H9 (cell line): ENCODE measurements at regions not wholly inside any gene's neighbourhood (a gene's known extent, or its start where the extent isn't known, plus 50 kb on each side); places are given as distances from the start of the nearest gene placed in this dataset.

ENCODE experiments used
- DNase-seq: peaks from one replicate; pipeline ENCODE4 v3.0.0-alpha.2; 2017
- H2AFZ ChIP-seq: one replicate; pipeline ENCODE4 v1.6.1; 2013; ENCODE audit warnings: mild to moderate bottlenecking, low read length, control low read depth, moderate library complexity
- H2AK5ac ChIP-seq: 2 replicates; pipeline ENCODE4 v1.6.1; 2013; ENCODE audit warnings: low read length, control low read depth, mixed read lengths; ENCODE audit not compliant: insufficient read length
- H2BK120ac ChIP-seq: one replicate; pipeline ENCODE4 v1.6.1; 2013; ENCODE audit warnings: low read depth, mild to moderate bottlenecking, low read length, control low read depth, inconsistent platforms; ENCODE audit not compliant: poor library complexity, severe bottlenecking
- H2BK12ac ChIP-seq: 2 replicates; pipeline ENCODE4 v1.6.1; 2013; ENCODE audit warnings: low read length, control low read depth, mixed read lengths, low read depth; ENCODE audit not compliant: insufficient read length
- H2BK15ac ChIP-seq: 2 replicates; pipeline ENCODE4 v1.6.1; 2013; ENCODE audit warnings: low read depth, low read length, control low read depth
- H2BK20ac ChIP-seq: one replicate; pipeline ENCODE4 v1.6.1; 2013; ENCODE audit warnings: low read depth, mild to moderate bottlenecking, low read length, control low read depth, inconsistent platforms; ENCODE audit not compliant: poor library complexity, severe bottlenecking
- H2BK5ac ChIP-seq: 2 replicates; pipeline ENCODE4 v1.6.1; 2013; ENCODE audit warnings: low read length, control low read depth, mixed read lengths; ENCODE audit not compliant: insufficient read length
- H3K14ac ChIP-seq: 2 replicates; pipeline ENCODE4 v1.6.1; 2013; ENCODE audit warnings: low read length, control low read depth; ENCODE audit not compliant: insufficient read depth
- H3K18ac ChIP-seq: 2 replicates; pipeline ENCODE4 v1.6.1; 2013; ENCODE audit warnings: low read depth, mild to moderate bottlenecking, mixed read lengths, low read length, control low read depth; ENCODE audit not compliant: insufficient read length
- H3K23ac ChIP-seq: 2 replicates; pipeline ENCODE4 v1.6.1; 2013; ENCODE audit warnings: low read length, control low read depth, mixed read lengths, low read depth; ENCODE audit not compliant: insufficient read length
- H3K23me2 ChIP-seq: 2 replicates; pipeline ENCODE4 v1.6.1; 2013; ENCODE audit warnings: low read depth, mild to moderate bottlenecking, mixed read lengths, low read length, control low read depth; ENCODE audit not compliant: insufficient read length, poor library complexity, severe bottlenecking
- H3K27ac ChIP-seq: 2 replicates; pipeline ENCODE4 v1.5.1; 2013; ENCODE audit warnings: low read length, control low read depth, mixed read lengths, low read depth; ENCODE audit not compliant: insufficient read length
- H3K27me3 ChIP-seq: 2 replicates; pipeline ENCODE4 v1.6.1; 2013; ENCODE audit warnings: low read length, control low read depth, inconsistent platforms; ENCODE audit not compliant: insufficient read depth
- H3K4ac ChIP-seq: 2 replicates; pipeline ENCODE4 v1.6.1; 2013; ENCODE audit warnings: low read depth, mild to moderate bottlenecking, control low read depth, inconsistent platforms, low read length, moderate library complexity
- H3K4me1 ChIP-seq: 2 replicates; pipeline ENCODE4 v1.6.1; 2013; ENCODE audit warnings: low read length, control low read depth, inconsistent platforms; ENCODE audit not compliant: insufficient read depth
- H3K4me2 ChIP-seq: 2 replicates; pipeline ENCODE4 v1.6.1; 2013; ENCODE audit warnings: low read length, control low read depth, mixed read lengths; ENCODE audit not compliant: insufficient read length, insufficient read depth
- H3K56ac ChIP-seq: 2 replicates; pipeline ENCODE4 v1.6.1; 2013; ENCODE audit warnings: low read depth, mild to moderate bottlenecking, mixed read lengths, low read length, control low read depth; ENCODE audit not compliant: insufficient read length
- H3K79me1 ChIP-seq: 2 replicates; pipeline ENCODE4 v1.6.1; 2013; ENCODE audit warnings: low read depth, mild to moderate bottlenecking, moderate library complexity, low read length, control low read depth, inconsistent platforms; ENCODE audit not compliant: insufficient read depth, poor library complexity, severe bottlenecking
- H3K79me2 ChIP-seq: 2 replicates; pipeline ENCODE4 v1.6.1; 2013; ENCODE audit warnings: low read length, control low read depth, inconsistent platforms; ENCODE audit not compliant: insufficient read depth
- H3K9ac ChIP-seq: 2 replicates; pipeline ENCODE4 v1.6.1; 2013; ENCODE audit warnings: low read length, control low read depth, mixed read lengths; ENCODE audit not compliant: insufficient read length; ENCODE audit errors: extremely low read depth
- H3K9me3 ChIP-seq: one replicate; pipeline ENCODE4 v1.6.1; 2013; ENCODE audit warnings: low read depth, low read length, inconsistent platforms; ENCODE audit not compliant: control insufficient read depth
- H3T11ph ChIP-seq: one replicate; pipeline ENCODE4 v1.6.1; 2013; ENCODE audit warnings: mild to moderate bottlenecking, low read length, control low read depth, inconsistent platforms
- H4K20me1 ChIP-seq: one replicate; pipeline ENCODE4 v1.6.1; 2013; ENCODE audit not compliant: control insufficient read depth, insufficient read length, insufficient read depth
- H4K5ac ChIP-seq: 2 replicates; pipeline ENCODE4 v1.6.1; 2013; ENCODE audit warnings: low read depth, mild to moderate bottlenecking, mixed read lengths, low read length, control low read depth; ENCODE audit not compliant: insufficient read length
- H4K8ac ChIP-seq: replicated peaks from 2 replicates; pipeline ENCODE4 v1.6.1; 2013; ENCODE audit warnings: low read length, control low read depth, mixed read lengths, low read depth; ENCODE audit not compliant: insufficient read length
- H4K91ac ChIP-seq: 2 replicates; pipeline ENCODE4 v1.6.1; 2013; ENCODE audit warnings: low read depth, mild to moderate bottlenecking, moderate library complexity, mixed read lengths, low read length, control low read depth; ENCODE audit not compliant: insufficient read length
- H3K27ac Mint-ChIP-seq, 3 experiments: 2 replicates in 2 of 3; 3 replicates in 1 of 3; pipeline ENCODE4 v1.8.0; 2020 to 2021; ENCODE audit warnings: mixed read lengths in 3 of 3, mild to moderate bottlenecking in 1 of 3, moderate library complexity in 1 of 3
- H3K27me3 Mint-ChIP-seq: 2 replicates; pipeline ENCODE4 v1.8.0; 2021; ENCODE audit warnings: low read depth, mild to moderate bottlenecking, moderate library complexity, mixed read lengths
- H3K36me3 Mint-ChIP-seq, 3 experiments: 2 replicates in 2 of 3; 3 replicates in 1 of 3; pipeline ENCODE4 v1.8.0; 2020 to 2021; ENCODE audit warnings: low read depth in 3 of 3, mixed read lengths in 3 of 3; ENCODE audit not compliant: insufficient read depth in 1 of 3
- H3K4me1 Mint-ChIP-seq, 2 experiments: 2 replicates each; pipeline ENCODE4 v1.8.0; 2020; ENCODE audit warnings: mixed read lengths in 2 of 2
- H3K4me3 Mint-ChIP-seq, 2 experiments: 2 replicates in 1 of 2; 3 replicates in 1 of 2; pipeline ENCODE4 v1.8.0; 2020 to 2021; ENCODE audit warnings: mild to moderate bottlenecking in 2 of 2, mixed read lengths in 2 of 2, moderate library complexity in 1 of 2
- H3K9me3 Mint-ChIP-seq, 2 experiments: 2 replicates in 1 of 2; 3 replicates in 1 of 2; pipeline ENCODE4 v1.8.0; 2020; ENCODE audit warnings: mild to moderate bottlenecking in 2 of 2, mixed read lengths in 2 of 2, moderate library complexity in 1 of 2
- WGBS: extraction: QIAGEN DNeasy Blood & Tissue Kit; methylation state at CpG from one replicate; pipeline ENCODE4 v1.1.7; 2013; ENCODE audit warnings: missing lambda C conversion rate, low lambda C conversion rate, mixed read lengths; ENCODE audit not compliant: insufficient read length; ENCODE audit errors: extremely low coverage; 5-methylcytosine and 5-hydroxymethylcytosine counted together
- TF ChIP-seq, protein P1 (sequence below): fragments of 200-600 bp; sonication (generic); conservative IDR thresholded peaks from 3 replicates; pipeline ENCODE4 v1.8.0; 2021; ENCODE audit warnings: antibody characterized with exemption, mild to moderate bottlenecking

DNA sequence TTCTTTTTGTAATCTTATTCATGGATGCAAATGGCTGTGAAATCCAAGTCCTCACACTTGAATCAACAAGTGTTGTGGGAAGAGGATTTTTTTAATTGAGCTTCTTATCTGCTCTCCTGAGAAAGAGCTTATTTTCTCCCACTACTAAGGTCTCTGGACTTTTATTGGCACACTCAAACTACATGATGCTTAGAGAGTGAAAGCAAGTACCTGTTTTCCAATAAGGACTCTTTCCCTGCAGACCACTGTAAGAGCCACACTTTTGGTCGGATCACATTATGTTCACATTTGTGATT lies 546.4 kb upstream of the ARRDC3 start:
- Histone ChIP-seq H2AFZ (no peak overlapping the region), H3K27me3 (no peaks in the 10 kb centered on the region), H2BK120ac (no peak overlapping the region), H2BK5ac (no peak overlapping the region), H3K14ac (no peak overlapping the region), H3K4ac (no peak overlapping the region), H3K79me2 (no peaks in the 10 kb centered on the region), H2BK12ac (no peak overlapping the region), H3K9me3 (no peaks in the 10 kb centered on the region), H3T11ph (no peak overlapping the region), H3K23me2 (no peaks in the 10 kb centered on the region), H4K8ac (no peak overlapping the region), H3K56ac (no peak overlapping the region), H3K23ac (no peak overlapping the region), H2BK15ac (no peak overlapping the region), H3K4me2 (no peak overlapping the region), H4K20me1 (no peaks in the 10 kb centered on the region), H3K4me1 (no peaks in the 10 kb centered on the region; the same call in 1 of the 2 replicates), H3K79me1 (no peaks in the 10 kb centered on the region), H2BK20ac (no peak overlapping the region), H3K18ac (no peak overlapping the region), H3K9ac (no peak overlapping the region), H4K91ac (no peak overlapping the region), H2AK5ac (no peak overlapping the region), H4K5ac (no peak overlapping the region), H3K27ac (no peak overlapping the region)
- no peak overlapping the region for H3K27ac Mint-ChIP-seq
- H3K4me1 Mint-ChIP-seq = peaks cover 0 to 8% of the 10 kb centered on the region in 2 experiments; a peak in 2 of 4 replicates
- WGBS = no CpG with 5 or more reads among the region's 1 CpG
- no peaks in the 10 kb centered on the region for H3K9me3 Mint-ChIP-seq
- no peak overlapping the region for H3K4me3 Mint-ChIP-seq
- DNase-seq = no peak
- no peaks in the 10 kb centered on the region for H3K27me3 Mint-ChIP-seq
- TF ChIP-seq, protein P1, sequence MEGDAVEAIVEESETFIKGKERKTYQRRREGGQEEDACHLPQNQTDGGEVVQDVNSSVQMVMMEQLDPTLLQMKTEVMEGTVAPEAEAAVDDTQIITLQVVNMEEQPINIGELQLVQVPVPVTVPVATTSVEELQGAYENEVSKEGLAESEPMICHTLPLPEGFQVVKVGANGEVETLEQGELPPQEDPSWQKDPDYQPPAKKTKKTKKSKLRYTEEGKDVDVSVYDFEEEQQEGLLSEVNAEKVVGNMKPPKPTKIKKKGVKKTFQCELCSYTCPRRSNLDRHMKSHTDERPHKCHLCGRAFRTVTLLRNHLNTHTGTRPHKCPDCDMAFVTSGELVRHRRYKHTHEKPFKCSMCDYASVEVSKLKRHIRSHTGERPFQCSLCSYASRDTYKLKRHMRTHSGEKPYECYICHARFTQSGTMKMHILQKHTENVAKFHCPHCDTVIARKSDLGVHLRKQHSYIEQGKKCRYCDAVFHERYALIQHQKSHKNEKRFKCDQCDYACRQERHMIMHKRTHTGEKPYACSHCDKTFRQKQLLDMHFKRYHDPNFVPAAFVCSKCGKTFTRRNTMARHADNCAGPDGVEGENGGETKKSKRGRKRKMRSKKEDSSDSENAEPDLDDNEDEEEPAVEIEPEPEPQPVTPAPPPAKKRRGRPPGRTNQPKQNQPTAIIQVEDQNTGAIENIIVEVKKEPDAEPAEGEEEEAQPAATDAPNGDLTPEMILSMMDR = peak; percentile 14; the same call in 1 of the 3 replicates
- H3K36me3 Mint-ChIP-seq = no peaks in the 10 kb centered on the region
